ENCODE measurements at regions not wholly inside any gene's neighbourhood (a gene's known extent, or its start where the extent isn't known, plus 50 kb on each side); places are given as distances from the start of the nearest gene placed in this dataset.

GRCh38 chr13:53537586-53537985 lies 509.0 kb downstream of the OLFM4 start:
- Histone ChIP-seq H4K5ac (ENCODE audit: insufficient read length, low read depth, low read length) (no peak overlapping the region), H3K56ac (replicated peaks; ENCODE audit: insufficient read length, low read depth, low read length) (no peak overlapping the region), H2BK15ac (ENCODE audit: low read length) (no peak overlapping the region), H3K4me1 (replicated peaks in 1 of 4; ENCODE audit: control insufficient read depth in 3 of 4, insufficient read depth in 4 of 4, low read length in 3 of 4) (no peaks in the 10 kb centered on the region), H3K14ac (ENCODE audit: insufficient read length) (no peak overlapping the region), H3K23ac (ENCODE audit: insufficient read length) (no peak overlapping the region), H3K9me3 (ENCODE audit: insufficient read depth in 2 of 2, low read depth in 1 of 2, low read length in 1 of 2) (no peaks in the 10 kb centered on the region), H4K91ac (replicated peaks; ENCODE audit: insufficient read length, low read length) (no peak overlapping the region), H4K8ac (ENCODE audit: extremely low read depth, insufficient read depth, low read length) (no peak overlapping the region), H2BK120ac (replicated peaks; ENCODE audit: low read depth, low read length) (no peak overlapping the region), H3K23me2 (ENCODE audit: low read depth, low read length) (no peaks in the 10 kb centered on the region), H3K79me2 (ENCODE audit: control insufficient read depth in 1 of 2, insufficient read depth in 2 of 2, low read length in 2 of 2) (no peaks in the 10 kb centered on the region), H3K4me2 (ENCODE audit: insufficient read depth in 1 of 2, low read depth in 2 of 2, low read length in 2 of 2) (no peak overlapping the region), H2AK5ac (ENCODE audit: low read depth, low read length) (no peak overlapping the region), H3K4ac (replicated peaks; ENCODE audit: insufficient read length, low read depth, low read length) (no peak overlapping the region), H2BK5ac (ENCODE audit: low read depth, low read length) (no peak overlapping the region), H3K18ac (ENCODE audit: extremely low read depth, low read length) (no peak overlapping the region), H3K9ac (replicated peaks in 1 of 4; ENCODE audit: extremely low read depth in 1 of 4, low read depth in 3 of 4, low read length in 3 of 4) (no peak overlapping the region), H4K20me1 (replicated peaks in 1 of 2; ENCODE audit: control insufficient read depth in 1 of 2, insufficient read depth in 2 of 2, low read length in 2 of 2) (no peaks in the 10 kb centered on the region), H2BK12ac (ENCODE audit: low read depth, low read length) (no peak overlapping the region), H2AFZ (ENCODE audit: low read length) (no peak overlapping the region), H3K27me3 (replicated peaks in 1 of 4; ENCODE audit: control insufficient read depth in 3 of 4, extremely low read depth in 1 of 4, insufficient read depth in 3 of 4, low read length in 3 of 4) (peaks cover 0 to 1% (median 0%) of the 10 kb centered on the region in 4 experiments; a peak in 1 of 7 replicates), H3K27ac (ENCODE audit: low read depth, low read length) (no peak overlapping the region), H3K36me3 (ENCODE audit: control insufficient read depth in 2 of 4, insufficient read depth in 4 of 4, low read length in 3 of 4) (no peaks in the 10 kb centered on the region), H3K79me1 (ENCODE audit: low read depth, low read length) (no peaks in the 10 kb centered on the region), H3K4me3 (ENCODE audit: extremely low read depth in 1 of 4, insufficient read depth in 2 of 4, low read depth in 3 of 4, low read length in 4 of 4) (no peak overlapping the region), H2BK20ac (ENCODE audit: low read length) (no peak overlapping the region)
- no peak for DNase-seq (ENCODE audit: low read depth in 1 of 2, low spot score in 2 of 2)
- ChIA-PET POLR2A (ENCODE audit: partially characterized antibody) (no interaction called here), CTCF (ENCODE audit: partially characterized antibody) (interaction anchor here (0.5 to 1.0 kb wide), 3 partner anchors 9 to 776 kb away, joined by 3 read pairs; no protein-coding TSS in a partner anchor)
- WGBS, 2 experiments (ENCODE audit: extremely low coverage in 1 of 2, insufficient coverage in 1 of 2, insufficient read length in 1 of 2, insufficient replicate concordance in 2 of 2, low coverage in 1 of 2, low lambda C conversion rate in 2 of 2, missing lambda C conversion rate in 1 of 2), result 100% methylated on average over 1 of the region's 1 CpG; no CpG with 5 or more reads in 1 of the 2 experiments
- FAIRE-seq, result no peak
- TF ChIP-seq USF2 (IDR thresholded peaks at IDR 0.05; ENCODE audit: low read length) (no peak), SUZ12 (IDR thresholded peaks at IDR 0.05; ENCODE audit: low read length) (no peak), GTF2F1 (IDR thresholded peaks at IDR 0.05; ENCODE audit: borderline replicate concordance, low read depth, low read length) (no peak), ATF2 (IDR thresholded peaks at IDR 0.05; ENCODE audit: low read length) (no peak), BACH1 (IDR thresholded peaks at IDR 0.05; ENCODE audit: low read length) (no peak), MAFK (IDR thresholded peaks at IDR 0.05; ENCODE audit: low read depth, low read length) (no peak), SIRT6 (IDR thresholded peaks at IDR 0.05; ENCODE audit: low read length) (no peak), RAD21 (IDR thresholded peaks at IDR 0.05 in 1 of 2, conservative IDR thresholded peaks at IDR 0.05 in 1 of 2; ENCODE audit: low read depth in 2 of 2, low read length in 2 of 2) (no peak), GABPA (IDR thresholded peaks at IDR 0.05; ENCODE audit: borderline replicate concordance, insufficient read depth, low read length) (no peak), BCL11A (IDR thresholded peaks at IDR 0.05; ENCODE audit: low read depth in 2 of 2, low read length in 2 of 2) (no peak)
